Astrocyte of the spinal cord (primary cell): ENCODE measurements at regions not wholly inside any gene's neighbourhood (a gene's known extent, or its start where the extent isn't known, plus 50 kb on each side); places are given as distances from the start of the nearest gene placed in this dataset.

Source experiments
- DNase-seq: peaks from one replicate; pipeline ENCODE4 v3.0.0; 2011; ENCODE audit warnings: low read depth, low spot score
- H3K4me3 ChIP-seq: 2 replicates; pipeline ENCODE4 v1.5.1; 2011; ENCODE audit warnings: low read depth, mild to moderate bottlenecking, low read length, moderate library complexity
- in situ Hi-C: cut with HindIII; loops from 2 replicates; pipeline ENCODE4 v1.10.0; 2017; ENCODE audit warnings: low sequenced_read_pairs
- TF ChIP-seq, protein P1 (sequence below): IDR thresholded peaks from 2 replicates; pipeline ENCODE4 v1.5.1; 2012; ENCODE audit warnings: low read depth, mild to moderate bottlenecking, low read length, inconsistent platforms

DNA sequence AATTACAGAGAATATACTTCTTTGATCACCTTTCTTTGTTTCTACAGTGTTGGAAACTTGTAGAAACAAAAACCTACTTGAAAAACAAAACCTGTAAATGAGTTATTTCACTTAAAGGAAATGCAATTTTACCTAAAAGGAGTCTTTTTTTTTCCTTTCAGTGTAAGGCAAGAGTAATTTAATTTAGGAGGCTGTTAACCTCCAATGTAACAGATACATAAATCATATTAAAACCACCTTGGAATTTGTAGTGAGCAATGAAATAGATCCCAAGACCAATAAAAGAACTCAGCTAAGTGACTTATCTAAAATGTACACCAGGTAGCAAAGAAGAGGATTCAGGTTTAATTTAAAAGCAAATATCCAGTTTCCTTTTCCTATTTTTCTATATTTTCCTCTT, 524.8 kb downstream of the CSNK1G3 start:
- in situ Hi-C loops: no loop called here
- TF ChIP-seq, protein P1, sequence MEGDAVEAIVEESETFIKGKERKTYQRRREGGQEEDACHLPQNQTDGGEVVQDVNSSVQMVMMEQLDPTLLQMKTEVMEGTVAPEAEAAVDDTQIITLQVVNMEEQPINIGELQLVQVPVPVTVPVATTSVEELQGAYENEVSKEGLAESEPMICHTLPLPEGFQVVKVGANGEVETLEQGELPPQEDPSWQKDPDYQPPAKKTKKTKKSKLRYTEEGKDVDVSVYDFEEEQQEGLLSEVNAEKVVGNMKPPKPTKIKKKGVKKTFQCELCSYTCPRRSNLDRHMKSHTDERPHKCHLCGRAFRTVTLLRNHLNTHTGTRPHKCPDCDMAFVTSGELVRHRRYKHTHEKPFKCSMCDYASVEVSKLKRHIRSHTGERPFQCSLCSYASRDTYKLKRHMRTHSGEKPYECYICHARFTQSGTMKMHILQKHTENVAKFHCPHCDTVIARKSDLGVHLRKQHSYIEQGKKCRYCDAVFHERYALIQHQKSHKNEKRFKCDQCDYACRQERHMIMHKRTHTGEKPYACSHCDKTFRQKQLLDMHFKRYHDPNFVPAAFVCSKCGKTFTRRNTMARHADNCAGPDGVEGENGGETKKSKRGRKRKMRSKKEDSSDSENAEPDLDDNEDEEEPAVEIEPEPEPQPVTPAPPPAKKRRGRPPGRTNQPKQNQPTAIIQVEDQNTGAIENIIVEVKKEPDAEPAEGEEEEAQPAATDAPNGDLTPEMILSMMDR: no peak
- no peak for DNase-seq
- no peak overlapping the region for H3K4me3 ChIP-seq

DNA sequence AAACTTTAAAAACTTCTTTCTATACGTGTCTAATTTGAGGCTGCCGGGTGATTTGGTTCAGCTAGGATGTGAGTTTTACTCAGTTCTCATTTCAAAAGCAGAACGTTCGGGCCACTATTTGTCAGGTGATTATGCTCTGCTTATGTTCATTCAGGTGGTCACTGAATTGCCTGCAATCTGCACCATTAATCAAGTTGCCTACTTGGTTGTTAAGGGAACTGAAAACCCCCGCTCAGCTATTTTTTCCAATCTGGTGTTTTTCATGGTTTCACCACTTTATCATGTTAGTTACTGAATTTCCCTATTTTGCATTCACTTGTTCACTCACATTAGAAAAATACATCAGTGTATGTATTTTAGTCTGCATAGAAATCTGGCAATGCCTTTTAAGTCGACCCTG, 523.0 kb downstream of the CSNK1G3 start:
- in situ Hi-C loops: no loop called here
- DNase-seq: no peak
- TF ChIP-seq, protein P1: no peak
- H3K4me3 ChIP-seq: no peak overlapping the region

DNA sequence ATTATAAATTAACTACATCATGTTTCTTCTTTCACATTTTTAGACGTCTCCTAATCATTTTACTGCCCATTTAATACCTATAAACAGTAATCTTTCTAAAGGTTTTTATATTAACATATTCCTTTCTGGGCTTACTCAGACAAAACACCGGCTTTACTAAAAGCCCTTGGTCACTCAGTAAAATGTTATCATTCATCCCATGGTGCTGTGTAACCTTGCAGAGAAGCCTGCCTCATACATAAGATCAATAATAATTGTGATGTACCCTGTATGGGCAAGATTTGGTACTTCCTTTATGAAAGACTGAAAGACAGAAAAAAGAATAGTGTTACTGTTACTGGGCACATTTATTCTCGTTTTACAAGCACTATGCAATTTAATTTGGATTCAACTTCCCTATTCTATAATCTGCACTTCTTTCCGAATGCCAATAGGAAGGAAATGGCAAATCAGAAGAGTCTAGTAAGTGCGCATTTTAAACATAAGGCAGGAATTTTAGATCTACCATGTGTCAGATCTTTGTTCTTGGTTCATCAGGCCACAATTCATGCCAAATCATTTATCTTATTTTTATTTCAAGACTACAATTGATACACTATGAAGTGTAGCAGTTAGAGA, 522.2 kb downstream of the CSNK1G3 start:
- DNase-seq: no peak
- in situ Hi-C loops: no loop called here
- H3K4me3 ChIP-seq: no peak overlapping the region
- TF ChIP-seq, protein P1: no peak

DNA sequence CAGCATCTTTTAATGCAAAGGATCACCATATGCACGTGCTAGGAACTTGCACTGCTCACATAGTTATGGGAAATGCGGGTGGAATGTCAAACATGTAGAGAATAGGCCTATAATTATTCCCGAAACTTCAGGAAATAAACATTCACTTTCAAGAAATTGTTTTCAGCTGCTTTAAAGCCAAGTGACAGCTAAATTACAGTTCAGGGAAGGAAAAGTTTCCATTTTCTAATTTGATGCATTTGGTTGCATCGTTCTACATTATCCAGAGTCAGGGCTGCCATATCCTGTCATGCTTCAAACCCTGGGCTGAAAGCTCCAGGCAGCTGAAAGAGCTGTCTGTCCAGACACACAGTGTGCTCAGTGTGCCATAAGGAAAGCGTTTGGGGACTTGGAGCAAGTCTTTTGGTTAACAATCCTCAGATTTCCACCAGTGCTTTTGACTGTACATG, 518.1 kb downstream of the CSNK1G3 start:
- in situ Hi-C loops: no loop called here
- DNase-seq: no peak
- TF ChIP-seq, protein P1: no peak
- H3K4me3 ChIP-seq: no peak overlapping the region

DNA sequence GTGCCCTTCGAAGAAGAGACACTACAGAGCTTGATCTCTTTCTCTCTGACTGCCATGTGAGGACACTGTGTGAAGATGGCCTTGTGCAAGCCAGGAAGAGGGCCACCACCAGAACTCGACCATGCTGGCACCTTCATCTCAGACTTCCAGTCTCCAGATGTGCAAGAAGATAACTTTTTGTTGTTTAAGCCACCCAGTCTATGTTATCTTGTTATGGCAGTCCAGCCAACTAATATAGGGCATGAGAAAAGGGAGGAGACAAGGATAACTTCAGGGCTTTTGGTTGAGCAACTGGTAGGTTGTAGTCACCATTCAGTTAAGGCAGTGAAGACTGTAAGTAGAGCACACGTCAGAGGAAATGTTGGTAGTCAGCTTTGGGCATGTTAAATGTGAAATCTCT, 515.5 kb downstream of the CSNK1G3 start:
- TF ChIP-seq, protein P1: no peak
- no peak for DNase-seq
- H3K4me3 ChIP-seq: no peak overlapping the region
- in situ Hi-C loops: no loop called here

DNA sequence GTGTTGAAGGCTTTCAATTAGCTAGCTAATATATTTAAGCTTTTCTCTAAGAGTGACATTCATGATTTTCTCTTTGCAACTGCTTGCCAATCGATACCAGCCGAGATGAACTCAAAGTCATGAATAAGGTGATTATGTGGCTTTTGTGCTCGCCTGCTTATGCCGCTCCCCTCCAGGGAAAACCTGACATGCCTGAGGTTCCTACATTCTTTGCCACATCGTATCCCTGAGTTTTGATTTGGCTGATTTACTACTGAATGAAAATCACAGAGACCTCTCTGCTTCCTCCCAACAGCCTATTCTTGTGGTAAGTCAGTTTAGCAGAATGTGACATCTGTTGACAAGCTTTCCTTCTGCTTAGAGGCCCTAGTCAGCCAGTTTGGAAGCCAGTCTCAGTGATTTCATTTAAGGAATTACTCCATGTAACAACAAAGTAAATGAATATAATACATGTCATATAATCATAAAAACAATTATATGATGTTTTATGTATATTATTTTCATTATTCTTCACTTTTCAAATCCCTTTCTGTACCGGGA, 513.4 kb downstream of the CSNK1G3 start:
- DNase-seq: no peak
- no peak overlapping the region for H3K4me3 ChIP-seq
- TF ChIP-seq, protein P1: no peak
- in situ Hi-C loops: no loop called here
